NCI-H1436 treated with DMSO at 0.1 percent for 48 hours (cell line): ENCODE measurements at regions not wholly inside any gene's neighbourhood (a gene's known extent, or its start where the extent isn't known, plus 50 kb on each side); places are given as distances from the start of the nearest gene placed in this dataset.
"Not testable (repeated sequence)": the region's sequence is repeated elsewhere in the genome, so short reads cannot be mapped to it uniquely, and the experiment has no call there.

Experiments used
- DNase-seq: peaks from one replicate; lab custom pipeline; 2025; lab: John Stamatoyannopoulos, UW

GRCh38 chr14:22152161-22152870, 436.7 kb downstream of the DAD1 start:
- no peak for DNase-seq

DNA sequence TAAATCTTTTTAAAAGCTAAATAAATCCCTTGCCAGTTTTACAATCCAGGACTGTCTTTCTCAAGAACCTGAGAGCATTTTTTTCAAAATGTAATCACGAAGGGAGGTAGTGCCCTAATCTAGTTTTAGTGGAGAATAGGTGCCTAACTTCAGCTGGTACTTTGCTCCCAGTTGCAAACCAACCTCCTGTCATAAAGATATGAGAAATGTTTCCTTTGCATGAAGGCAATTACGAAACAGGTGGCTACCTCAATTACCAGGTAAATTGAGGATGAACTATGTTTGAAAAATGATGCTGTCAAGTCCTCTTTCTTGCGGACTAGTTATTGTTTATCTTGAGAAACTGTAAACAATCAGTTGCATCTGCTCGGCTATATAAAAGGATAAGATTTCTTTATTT, 437.9 kb downstream of the DAD1 start:
- no peak for DNase-seq

GRCh38 chr14:22149058-22149457, 440.0 kb downstream of the DAD1 start:
- DNase-seq, result no peak

GRCh38 chr14:22147716-22148115, 441.3 kb downstream of the DAD1 start:
- no peak for DNase-seq

GRCh38 chr14:22143363-22143762, 445.7 kb downstream of the DAD1 start:
- no peak for DNase-seq

DNA sequence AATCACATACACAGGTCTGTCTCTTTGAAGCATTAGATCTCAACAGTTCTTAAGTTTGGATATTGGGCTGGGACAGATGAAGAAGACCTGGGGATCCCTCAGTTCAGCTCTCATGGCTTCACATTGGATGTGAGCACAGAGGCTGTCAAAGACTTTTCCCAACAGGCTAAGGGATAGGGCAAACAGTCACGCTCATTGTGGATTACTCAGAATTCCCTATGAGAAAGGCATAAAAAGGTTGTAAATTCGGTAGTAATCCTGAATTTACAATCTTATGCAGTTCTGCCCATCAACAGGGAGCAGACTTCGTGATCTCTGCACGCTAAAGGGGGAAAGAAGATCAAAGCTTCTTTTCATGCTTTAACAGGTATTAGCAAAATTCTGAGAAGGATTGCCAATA, 448.4 kb downstream of the DAD1 start:
- DNase-seq, result no peak

- no peak for DNase-seq
These were observed 457.1 kb downstream of the DAD1 start for GRCh38 chr14:22131749-22132476.

- no peak for DNase-seq
These were observed 450.5 kb upstream of the OR4E1 start for GRCh38 chr14:22124073-22124613.

GRCh38 chr14:22122829-22123560, 449.4 kb upstream of the OR4E1 start:
- DNase-seq, result no peak

- DNase-seq, result no peak
These were observed 448.7 kb upstream of the OR4E1 start for GRCh38 chr14:22122227-22122818.

- DNase-seq, result no peak
These were observed 445.4 kb upstream of the OR4E1 start for GRCh38 chr14:22118899-22119477.

GRCh38 chr14:22113401-22113800, 439.8 kb upstream of the OR4E1 start:
- no peak for DNase-seq

GRCh38 chr14:22112004-22112403, 438.4 kb upstream of the OR4E1 start:
- no peak for DNase-seq

- DNase-seq, result no peak
These were observed 434.1 kb upstream of the OR4E1 start for GRCh38 chr14:22107753-22108152.

DNA sequence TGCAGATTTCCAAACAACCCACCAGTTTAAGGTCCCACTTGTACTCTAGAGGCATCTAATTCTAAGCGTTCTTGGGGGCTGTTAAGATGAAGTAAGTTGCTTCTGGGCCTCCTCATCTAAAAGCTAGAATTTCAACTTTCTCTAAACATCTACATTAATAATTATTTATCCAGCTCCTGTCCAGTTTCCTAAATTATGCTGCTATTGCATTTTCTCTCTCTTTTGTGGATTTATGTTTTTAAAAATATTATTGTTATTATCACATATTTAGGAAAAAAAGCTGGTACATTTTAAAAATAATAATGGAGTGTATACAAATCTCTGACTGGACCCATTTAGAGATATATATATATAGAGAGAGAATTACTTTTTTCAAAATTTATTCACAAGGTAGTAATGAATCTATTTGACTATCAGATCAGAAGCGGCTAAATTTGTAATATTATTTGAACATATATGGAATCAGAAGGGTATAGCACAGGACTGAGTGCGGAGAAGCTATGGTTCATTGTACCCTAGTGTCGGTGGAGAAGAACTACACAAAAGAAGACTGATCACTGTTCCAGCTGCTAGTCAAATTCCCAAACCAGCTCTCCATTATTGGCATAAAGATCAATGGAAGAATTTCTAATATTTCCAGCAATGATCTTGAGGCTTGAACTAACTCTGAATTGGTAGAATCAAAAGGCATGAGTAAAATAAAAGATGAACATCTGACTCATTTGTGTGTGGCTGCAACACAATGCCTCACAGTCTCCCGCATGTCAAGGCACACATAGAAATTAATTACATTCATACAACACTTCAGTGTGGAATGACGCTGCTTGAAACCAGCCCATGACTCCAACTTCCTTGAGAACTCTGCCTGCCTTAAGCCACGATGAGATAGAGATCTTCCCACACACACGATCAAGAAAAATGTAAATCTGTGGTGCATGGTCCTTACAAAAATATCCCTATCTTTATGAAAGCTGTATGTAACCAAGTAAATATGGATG, 433.4 kb upstream of the OR4E1 start:
- DNase-seq, result no peak

- DNase-seq, result no peak
These were observed 432.0 kb upstream of the OR4E1 start for GRCh38 chr14:22105624-22106006.

DNA sequence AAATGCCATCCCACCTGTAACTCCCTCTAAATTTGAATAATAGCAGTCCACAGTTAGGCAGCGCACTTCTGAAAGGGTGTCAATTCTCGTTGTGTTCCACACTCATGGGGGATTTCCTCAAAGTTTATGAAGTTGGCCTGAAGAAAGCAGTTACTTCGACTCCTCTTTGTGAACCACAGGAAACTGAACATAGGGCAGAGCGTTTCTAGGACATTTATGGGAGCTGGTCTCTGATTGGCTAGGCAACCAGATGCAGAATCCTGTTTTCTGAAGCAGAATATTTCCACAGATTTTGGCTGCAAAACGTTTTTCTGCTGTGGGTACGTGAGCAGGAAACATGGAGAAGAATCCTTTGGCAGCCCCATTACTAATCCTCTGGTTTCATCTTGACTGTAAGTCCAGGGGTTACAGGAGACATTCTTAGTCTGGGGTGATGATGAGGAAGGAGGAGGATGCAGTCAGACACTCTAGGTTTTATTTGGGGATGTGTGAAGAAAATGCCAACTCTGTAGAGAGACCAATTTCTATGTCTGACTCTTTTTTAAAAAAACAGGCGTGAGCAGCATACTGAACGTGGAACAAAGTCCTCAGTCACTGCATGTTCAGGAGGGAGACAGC, 431.5 kb upstream of the OR4E1 start:
- no peak for DNase-seq

- not testable (repeated sequence) for DNase-seq
These were observed 427.1 kb upstream of the OR4E1 start for GRCh38 chr14:22100764-22101120.

DNA sequence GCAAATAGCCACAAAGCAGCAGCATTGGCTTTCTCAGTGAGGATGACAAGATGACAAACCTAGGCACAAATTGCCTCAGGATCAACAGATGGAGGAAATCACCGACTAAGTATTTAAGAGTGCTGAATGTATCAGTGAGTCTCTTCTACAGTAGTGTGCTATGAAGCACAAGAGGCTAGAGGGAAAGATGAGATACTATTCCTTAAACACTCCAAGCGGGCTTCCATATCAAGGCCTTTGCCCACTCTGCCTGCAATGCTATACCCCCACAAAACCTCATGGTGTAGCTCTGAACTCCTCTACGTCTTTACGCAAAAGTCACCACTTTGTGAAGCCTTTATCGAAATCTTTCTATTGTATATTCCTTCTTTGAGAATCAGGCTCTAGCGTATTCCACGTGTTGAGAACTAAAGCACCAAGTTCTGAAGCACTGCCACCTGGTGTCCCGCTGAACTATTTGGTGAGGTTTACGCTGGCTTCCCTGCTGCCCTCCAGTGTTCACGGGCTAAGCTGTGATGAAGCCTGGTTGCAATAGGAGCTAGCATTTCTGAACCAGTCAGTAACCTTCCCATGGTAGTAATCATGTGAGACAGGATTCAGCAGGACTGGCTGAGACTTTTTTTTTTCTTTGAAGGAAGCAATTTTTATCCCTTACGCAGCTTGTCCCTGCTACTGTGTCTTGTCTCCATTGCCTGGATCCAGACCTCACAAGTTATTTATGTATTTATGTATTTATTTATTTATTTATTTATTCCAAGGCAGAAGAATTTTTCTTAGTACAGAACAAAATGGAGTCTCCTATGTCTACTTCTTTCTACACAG, 426.5 kb upstream of the OR4E1 start:
- no peak for DNase-seq
